Panc1 (cell line): ENCODE measurements at regions not wholly inside any gene's neighbourhood (a gene's known extent, or its start where the extent isn't known, plus 50 kb on each side); places are given as distances from the start of the nearest gene placed in this dataset.
A peak's percentile ranks its signal among the peaks of the same experiment; 100 is the strongest.
"Not testable (repeated sequence)": the region's sequence is repeated elsewhere in the genome, so short reads cannot be mapped to it uniquely, and the experiment has no call there.

Source experiments
- ATAC-seq: fragments of 200-7000 bp; cut with Tn5 transposase; 2 replicates; pipeline ENCODE4 v1.9.1; 2020; ENCODE audit warnings: mild to moderate bottlenecking, moderate library complexity
- BruUV-seq: library from RNA; stranded (reverse); fragments of 400-500 nt; replicated peaks from 2 replicates; lab custom pipeline; 2021; lab: Mats Ljungman, UMichigan
- CTCF ChIA-PET: fragments of 300-600 bp; sonication (Branson Sonifier 250); formaldehyde crosslinking; loops from one replicate; lab custom pipeline; 2022; ENCODE audit warnings: antibody characterized with exemption; lab: Charles Lee
- POLR2A ChIA-PET: fragments of 300-600 bp; sonication (Branson Sonifier 250); formaldehyde crosslinking; loops from one replicate; lab custom pipeline; 2022; ENCODE audit warnings: antibody characterized with exemption; lab: Charles Lee
- DNase-seq: peaks from one replicate; pipeline ENCODE4 v3.0.0-alpha.2; 2010; ENCODE audit warnings: low read depth, low spot score
- H3K27ac ChIP-seq: 2 replicates; pipeline ENCODE4 v1.5.1; 2011; ENCODE audit warnings: mild to moderate bottlenecking, low read length, inconsistent platforms
- H3K27me3 ChIP-seq: fragments of 200-500 bp; sonication (Bioruptor generic); 2 replicates; pipeline ENCODE4 v1.6.0; 2014; ENCODE audit warnings: low read length, inconsistent platforms; ENCODE audit not compliant: control insufficient read depth, insufficient read depth
- H3K36me3 ChIP-seq: fragments of 200-500 bp; sonication (Bioruptor generic); 2 replicates; pipeline ENCODE4 v1.5.1; 2014; ENCODE audit warnings: inconsistent platforms, mild to moderate bottlenecking, low read length, moderate library complexity; ENCODE audit not compliant: control insufficient read depth, insufficient read depth
- H3K4me1 ChIP-seq: 2 replicates; pipeline ENCODE4 v1.5.1; 2011; ENCODE audit warnings: inconsistent platforms, mild to moderate bottlenecking, low read length, moderate library complexity; ENCODE audit not compliant: control insufficient read depth, insufficient read depth
- H3K4me3 ChIP-seq, 2 experiments: 2 replicates each; pipeline ENCODE4 v1.5.1; 2011 to 2012; ENCODE audit warnings: low read depth in 2 of 2, low read length in 2 of 2, mild to moderate bottlenecking in 2 of 2, inconsistent platforms in 1 of 2, moderate library complexity in 1 of 2
- H3K9me3 ChIP-seq: fragments of 200-500 bp; sonication (Bioruptor generic); 2 replicates; pipeline ENCODE4 v1.5.1; 2014; ENCODE audit warnings: low read depth, mild to moderate bottlenecking, inconsistent platforms, low read length, moderate library complexity; ENCODE audit not compliant: control insufficient read depth, insufficient read depth
- CTCF ChIP-seq: fragments of 450-650 bp; IDR thresholded peaks from 2 replicates; pipeline ENCODE4 v1.5.1; 2017; ENCODE audit warnings: mild to moderate bottlenecking
- POLR2AphosphoS5 ChIP-seq: IDR thresholded peaks from 2 replicates; pipeline ENCODE4 v1.6.1; 2012; ENCODE audit warnings: mild to moderate bottlenecking, low read depth, low read length, moderate library complexity
- REST ChIP-seq, 2 experiments: IDR thresholded peaks; 2 replicates each; pipeline ENCODE4 v1.6.1; 2011 to 2012; ENCODE audit warnings: low read depth in 2 of 2, control low read depth in 1 of 2, low read length in 1 of 2, mild to moderate bottlenecking in 1 of 2, moderate library complexity in 1 of 2; ENCODE audit not compliant: insufficient read depth in 1 of 2
- SIN3A ChIP-seq: IDR thresholded peaks from 2 replicates; pipeline ENCODE4 v1.6.1; 2012; ENCODE audit warnings: low read depth, mild to moderate bottlenecking, low read length, moderate library complexity, borderline replicate concordance; ENCODE audit not compliant: insufficient read depth
- TCF7L2 ChIP-seq: IDR thresholded peaks from 2 replicates; pipeline ENCODE4 v1.6.1; 2011; ENCODE audit warnings: mild to moderate bottlenecking, low read depth, low read length, inconsistent platforms
- in situ Hi-C: cut with HindIII; loops from 2 replicates; pipeline ENCODE4 v1.10.0; 2016; ENCODE audit warnings: low sequenced_read_pairs, low pct_unique_long_range_greater_than_20kb
- intact Hi-C: fragments of 100-400 bp; cut with micrococcal nuclease; formaldehyde crosslinking; loops from one replicate; pipeline ENCODE4 v1.10.0; 2022; ENCODE audit not compliant: unreplicated experiment

GRCh38 chr7:68074242-68074641, 1077.6 kb downstream of the TYW1 start:
- no peaks in the 10 kb centered on the region for H3K4me1 ChIP-seq
- intact Hi-C loops (no loop called here), in situ Hi-C loops (no loop called here)
- no peak for ATAC-seq
- no peak overlapping the region for H3K27ac ChIP-seq
- H3K9me3 ChIP-seq, result no peaks in the 10 kb centered on the region
- POLR2A ChIA-PET, result interaction anchor here (0.6 kb wide), 1 partner anchor 777 kb away, joined by 7 read pairs; no protein-coding TSS in a partner anchor
- H3K36me3 ChIP-seq, result no peaks in the 10 kb centered on the region
- no peak for DNase-seq
- H3K27me3 ChIP-seq, result no peaks in the 10 kb centered on the region
- no peak for TF ChIP-seq SIN3A
- no peak for TF ChIP-seq TCF7L2
- TF ChIP-seq CTCF, result no peak
- no peak for TF ChIP-seq POLR2AphosphoS5
- TF ChIP-seq REST (IDR thresholded peaks at IDR 0.05; ENCODE audit: insufficient read depth in 1 of 2, low read depth in 2 of 2, low read length in 1 of 2), result no peak
- CTCF ChIA-PET, result no interaction called here
- no TSS peak for BruUV-seq
- H3K4me3 ChIP-seq, result peak overlapping the region in 1 of 2 experiments; percentile 17; a peak in 1 of 4 replicates

- no peak overlapping the region for H3K4me3 ChIP-seq
- H3K27ac ChIP-seq, result no peak overlapping the region
- ChIA-PET CTCF (no interaction called here), POLR2A (no interaction called here)
- TF ChIP-seq TCF7L2 (no peak), CTCF (no peak), REST (IDR thresholded peaks at IDR 0.05; ENCODE audit: insufficient read depth in 1 of 2, low read depth in 2 of 2, low read length in 1 of 2) (no peak), POLR2AphosphoS5 (no peak), SIN3A (no peak)
- no peaks in the 10 kb centered on the region for H3K9me3 ChIP-seq
- H3K36me3 ChIP-seq, result no peaks in the 10 kb centered on the region
- DNase-seq (no peak), ATAC-seq (no peak)
- intact Hi-C loops, result no loop called here
- in situ Hi-C loops, result no loop called here
- no peaks in the 10 kb centered on the region for H3K4me1 ChIP-seq
- BruUV-seq, result no TSS peak
- H3K27me3 ChIP-seq, result no peaks in the 10 kb centered on the region
Observed at GRCh38 chr7:68078157-68078710, 1081.6 kb downstream of the TYW1 start.

- intact Hi-C loops, BruUV-seq, H3K4me3 ChIP-seq, H3K27ac ChIP-seq, ATAC-seq, CTCF ChIA-PET, H3K9me3 ChIP-seq, DNase-seq, in situ Hi-C loops, POLR2A ChIA-PET, H3K27me3 ChIP-seq, H3K4me1 ChIP-seq, H3K36me3 ChIP-seq: not testable (repeated sequence)
Observed at GRCh38 chr7:68082066-68082960, 1085.7 kb downstream of the TYW1 start.
